Lower lobe of right lung (tissue), 2 donors: ENCODE measurements at regions not wholly inside any gene's neighbourhood (a gene's known extent, or its start where the extent isn't known, plus 50 kb on each side); places are given as distances from the start of the nearest gene placed in this dataset.

ENCODE experiments used
- ATAC-seq, 2 donors: fragments of 200-7000 bp; cut with Tn5 transposase; one replicate each; pipeline ENCODE4 v1.9.1; 2020 to 2022; ENCODE audit warnings: mild to moderate bottlenecking in 2 of 2, moderate library complexity in 2 of 2
- DNase-seq: peaks from one replicate; pipeline ENCODE4 v3.0.0-alpha.2; 2020
- H3K27ac ChIP-seq: fragments of 200-600 bp; one replicate; pipeline ENCODE4 v1.8.0; 2022
- H3K27me3 ChIP-seq: fragments of 200-600 bp; one replicate; pipeline ENCODE4 v1.8.0; 2022; ENCODE audit warnings: low read depth
- H3K36me3 ChIP-seq: fragments of 200-600 bp; one replicate; pipeline ENCODE4 v1.8.0; 2022; ENCODE audit warnings: mild to moderate bottlenecking
- H3K4me1 ChIP-seq: fragments of 200-600 bp; one replicate; pipeline ENCODE4 v1.8.0; 2022
- H3K4me3 ChIP-seq: fragments of 200-600 bp; one replicate; pipeline ENCODE4 v1.8.0; 2022; ENCODE audit warnings: mild to moderate bottlenecking
- H3K9me3 ChIP-seq: fragments of 200-600 bp; one replicate; pipeline ENCODE4 v1.8.0; 2022
- intact Hi-C: fragments of 100-400 bp; cut with DNase I; formaldehyde crosslinking; loops from one replicate; pipeline ENCODE4 v1.11.0; 2022
- TF ChIP-seq, protein P1 (sequence below): fragments of 200-600 bp; IDR thresholded peaks from one replicate; pipeline ENCODE4 v1.8.0; 2022; ENCODE audit warnings: antibody characterized with exemption, mild to moderate bottlenecking
- donor health status: DM: no; HTN: yes; CAD: no; lungs with severe emphysema.

DNA sequence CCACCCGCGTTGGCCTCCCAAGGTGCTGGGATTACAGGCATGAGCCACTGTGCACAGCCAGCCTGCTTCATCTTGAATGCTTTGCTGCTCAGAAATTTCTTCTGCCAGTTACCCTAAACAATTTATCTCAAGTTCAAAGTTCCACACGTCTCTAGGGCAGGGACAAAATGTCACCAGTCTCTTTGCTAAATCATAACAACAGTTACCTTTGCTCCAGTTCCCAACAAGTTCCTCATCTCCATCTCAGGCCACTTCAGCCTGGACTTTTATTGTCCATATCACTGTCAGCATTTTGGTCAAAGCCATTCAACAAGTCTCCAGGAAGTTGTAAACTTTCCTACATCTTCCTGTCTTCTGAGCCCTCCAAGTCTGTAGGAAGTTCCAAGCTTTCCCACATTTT, 159.5 kb upstream of the DYRK2 start:
- ATAC-seq (no peak), DNase-seq (no peak)
- intact Hi-C loops: no loop called here
- peaks cover 9% of the 10 kb centered on the region for H3K9me3 ChIP-seq
- H3K27me3 ChIP-seq: no peaks in the 10 kb centered on the region
- H3K4me3 ChIP-seq: no peak overlapping the region
- TF ChIP-seq, protein P1, sequence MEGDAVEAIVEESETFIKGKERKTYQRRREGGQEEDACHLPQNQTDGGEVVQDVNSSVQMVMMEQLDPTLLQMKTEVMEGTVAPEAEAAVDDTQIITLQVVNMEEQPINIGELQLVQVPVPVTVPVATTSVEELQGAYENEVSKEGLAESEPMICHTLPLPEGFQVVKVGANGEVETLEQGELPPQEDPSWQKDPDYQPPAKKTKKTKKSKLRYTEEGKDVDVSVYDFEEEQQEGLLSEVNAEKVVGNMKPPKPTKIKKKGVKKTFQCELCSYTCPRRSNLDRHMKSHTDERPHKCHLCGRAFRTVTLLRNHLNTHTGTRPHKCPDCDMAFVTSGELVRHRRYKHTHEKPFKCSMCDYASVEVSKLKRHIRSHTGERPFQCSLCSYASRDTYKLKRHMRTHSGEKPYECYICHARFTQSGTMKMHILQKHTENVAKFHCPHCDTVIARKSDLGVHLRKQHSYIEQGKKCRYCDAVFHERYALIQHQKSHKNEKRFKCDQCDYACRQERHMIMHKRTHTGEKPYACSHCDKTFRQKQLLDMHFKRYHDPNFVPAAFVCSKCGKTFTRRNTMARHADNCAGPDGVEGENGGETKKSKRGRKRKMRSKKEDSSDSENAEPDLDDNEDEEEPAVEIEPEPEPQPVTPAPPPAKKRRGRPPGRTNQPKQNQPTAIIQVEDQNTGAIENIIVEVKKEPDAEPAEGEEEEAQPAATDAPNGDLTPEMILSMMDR: no peak
- peaks cover 3% of the 10 kb centered on the region for H3K4me1 ChIP-seq
- no peak overlapping the region for H3K27ac ChIP-seq
- H3K36me3 ChIP-seq: no peaks in the 10 kb centered on the region

- TF ChIP-seq, protein P1: no peak
- ATAC-seq (no peak), DNase-seq (no peak)
- Histone ChIP-seq H3K9me3 (no peaks in the 10 kb centered on the region), H3K36me3 (no peaks in the 10 kb centered on the region), H3K4me1 (no peaks in the 10 kb centered on the region), H3K27ac (no peak overlapping the region), H3K4me3 (no peak overlapping the region), H3K27me3 (no peaks in the 10 kb centered on the region)
- intact Hi-C loops: no loop called here
Measured at GRCh38 chr12:67496581-67496980, 152.0 kb upstream of the DYRK2 start.

- TF ChIP-seq, protein P1: no peak
- intact Hi-C loops: no loop called here
- no peak for ATAC-seq
Measured at GRCh38 chr12:67498991-67499390, 149.6 kb upstream of the DYRK2 start.

GRCh38 chr12:67501362-67501761, 147.2 kb upstream of the DYRK2 start:
- intact Hi-C loops: no loop called here
- H3K36me3 ChIP-seq: no peaks in the 10 kb centered on the region
- H3K27ac ChIP-seq: no peak overlapping the region
- no peaks in the 10 kb centered on the region for H3K27me3 ChIP-seq
- no peak for DNase-seq
- H3K4me1 ChIP-seq: no peaks in the 10 kb centered on the region
- TF ChIP-seq, protein P1: no peak
- no peaks in the 10 kb centered on the region for H3K9me3 ChIP-seq
- no peak for ATAC-seq
- H3K4me3 ChIP-seq: no peak overlapping the region

More at GRCh38 chr12:67498991-67499390, 149.6 kb upstream of the DYRK2 start:
- Histone ChIP-seq H3K9me3 (no peaks in the 10 kb centered on the region), H3K4me3 (no peak overlapping the region), H3K27me3 (no peaks in the 10 kb centered on the region), H3K4me1 (no peaks in the 10 kb centered on the region), H3K27ac (no peak overlapping the region), H3K36me3 (no peaks in the 10 kb centered on the region)
- DNase-seq: no peak

GRCh38 chr12:67504026-67504425, 144.5 kb upstream of the DYRK2 start:
- intact Hi-C loops: no loop called here
- TF ChIP-seq, protein P1: no peak
- H3K9me3 ChIP-seq: no peaks in the 10 kb centered on the region
- H3K4me1 ChIP-seq: no peaks in the 10 kb centered on the region
- no peak for DNase-seq
- ATAC-seq: no peak
- no peak overlapping the region for H3K27ac ChIP-seq
- H3K27me3 ChIP-seq: no peaks in the 10 kb centered on the region
- H3K4me3 ChIP-seq: no peak overlapping the region
- no peaks in the 10 kb centered on the region for H3K36me3 ChIP-seq

- no peak overlapping the region for H3K27ac ChIP-seq
Measured at GRCh38 chr12:67506739-67507138, 141.8 kb upstream of the DYRK2 start.

More at GRCh38 chr12:67506739-67507138, 141.8 kb upstream of the DYRK2 start:
- intact Hi-C loops: no loop called here
- TF ChIP-seq, protein P1: no peak
- H3K4me1 ChIP-seq: no peaks in the 10 kb centered on the region
- no peaks in the 10 kb centered on the region for H3K27me3 ChIP-seq
- no peak for ATAC-seq
- no peak for DNase-seq
- H3K4me3 ChIP-seq: no peak overlapping the region
- no peaks in the 10 kb centered on the region for H3K9me3 ChIP-seq
- H3K36me3 ChIP-seq: no peaks in the 10 kb centered on the region
